HG02571 (cell line): ENCODE measurements at regions not wholly inside any gene's neighbourhood (a gene's known extent, or its start where the extent isn't known, plus 50 kb on each side); places are given as distances from the start of the nearest gene placed in this dataset.
"Not testable (repeated sequence)": the region's sequence is repeated elsewhere in the genome, so short reads cannot be mapped to it uniquely, and the experiment has no call there.

Source experiments
- ATAC-seq: cut with Tn5 transposase; IDR thresholded peaks from one replicate; pipeline ENCODE4 v1.9.1; 2021; ENCODE audit warnings: mild to moderate bottlenecking, moderate library complexity; ENCODE audit not compliant: unreplicated experiment

- no peak for ATAC-seq
Observed at GRCh38 chrX:73963682-73964081, 111.2 kb upstream of the XIST start.

- no peak for ATAC-seq
Observed at GRCh38 chrX:73962948-73963347, 110.4 kb upstream of the XIST start.

- not testable (repeated sequence) for ATAC-seq
Observed at GRCh38 chrX:73961867-73962266, 109.4 kb upstream of the XIST start.

GRCh38 chrX:73944563-73944908 lies 92.0 kb upstream of the XIST start:
- no peak for ATAC-seq

GRCh38 chrX:73943693-73944562 lies 91.4 kb upstream of the XIST start:
- peak; percentile 99 for ATAC-seq

GRCh38 chrX:73940893-73941470 lies 88.5 kb upstream of the XIST start:
- no peak for ATAC-seq

DNA sequence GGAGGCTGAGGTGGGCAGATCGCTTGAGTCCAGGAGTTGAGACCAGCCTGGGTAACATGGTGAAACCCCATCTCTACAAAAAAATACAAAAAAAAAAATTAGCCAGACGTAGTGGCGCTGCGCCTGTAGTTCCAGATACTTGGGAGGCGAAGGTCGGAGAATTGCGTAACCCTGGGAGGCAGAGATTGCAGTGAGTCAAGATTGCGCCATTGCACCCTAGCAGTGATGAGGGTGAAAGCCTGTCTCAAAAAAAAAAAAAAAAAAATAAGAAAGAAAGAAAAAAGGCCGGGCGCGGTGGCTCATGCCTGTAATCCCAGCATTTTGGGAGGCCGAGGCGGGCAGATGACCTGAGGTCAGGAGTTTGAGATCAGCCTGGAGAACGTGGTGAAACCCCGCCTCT lies 85.3 kb upstream of the XIST start:
- not testable (repeated sequence) for ATAC-seq

DNA sequence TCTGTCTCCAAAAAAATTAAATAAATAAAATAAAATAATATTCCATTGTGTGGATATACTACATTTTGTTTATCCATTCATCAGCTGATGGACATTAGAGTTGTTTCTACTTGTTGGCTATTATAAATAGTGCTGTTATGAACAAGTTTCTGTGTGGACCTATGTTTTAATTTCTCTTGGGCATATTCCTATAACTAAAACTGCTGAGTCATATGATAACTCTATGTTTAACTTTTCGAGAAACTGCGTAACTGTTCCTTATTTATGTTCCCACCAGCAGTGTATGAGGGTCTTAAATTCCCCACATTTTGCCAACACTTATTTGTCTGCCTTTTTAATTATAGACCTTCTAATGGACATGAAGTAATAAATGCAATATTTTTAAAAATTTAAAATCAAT lies 80.0 kb upstream of the XIST start:
- ATAC-seq: no peak

DNA sequence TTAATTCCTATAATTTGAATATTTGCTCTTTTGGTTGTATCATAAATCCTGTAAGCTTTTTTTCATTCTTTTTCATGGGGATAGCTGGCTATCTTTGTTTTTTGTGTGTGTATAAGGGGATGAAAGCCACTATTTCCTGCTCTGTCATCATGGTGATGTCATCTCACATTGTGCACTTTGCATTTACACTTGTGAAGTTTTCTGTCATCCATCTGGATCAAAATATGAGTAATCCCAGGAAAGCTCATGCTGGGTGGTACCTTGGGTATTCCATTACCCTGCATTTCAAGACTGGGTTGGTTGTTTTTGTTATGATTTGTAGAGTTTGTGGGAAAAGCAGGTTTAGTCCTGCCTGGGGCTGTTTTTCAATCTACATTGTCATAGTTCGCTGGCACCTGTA lies 77.8 kb upstream of the XIST start:
- ATAC-seq: no peak

- no peak for ATAC-seq
Observed at GRCh38 chrX:73922856-73923455, 70.4 kb upstream of the XIST start.

- no peak for ATAC-seq
Observed at GRCh38 chrX:73916931-73917667, 64.6 kb upstream of the XIST start.

DNA sequence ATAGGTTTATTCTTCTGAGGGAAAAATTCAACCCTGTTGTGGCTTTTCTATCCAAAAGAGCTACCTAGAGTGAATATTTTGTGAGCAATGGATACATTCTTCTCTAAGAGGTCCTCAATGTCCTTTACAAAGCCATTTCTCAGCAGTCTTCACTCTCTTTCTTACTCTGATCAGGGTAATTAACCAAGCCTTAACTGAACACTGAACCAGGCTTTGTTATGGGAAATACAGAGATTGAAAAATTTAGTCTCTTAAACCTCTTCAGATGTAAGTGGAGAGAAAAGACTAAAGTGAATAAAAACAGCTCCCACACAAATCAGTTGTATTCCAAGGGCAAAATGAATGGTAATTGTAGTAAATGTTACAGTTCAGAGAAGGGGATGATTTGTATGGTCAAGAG lies 64.0 kb upstream of the XIST start:
- ATAC-seq: no peak

GRCh38 chrX:73914792-73915191 lies 62.3 kb upstream of the XIST start:
- not testable (repeated sequence) for ATAC-seq

GRCh38 chrX:73913580-73913979 lies 61.1 kb upstream of the XIST start:
- no peak for ATAC-seq

- not testable (repeated sequence) for ATAC-seq
Observed at GRCh38 chrX:73911946-73912345, 59.4 kb upstream of the XIST start.

DNA sequence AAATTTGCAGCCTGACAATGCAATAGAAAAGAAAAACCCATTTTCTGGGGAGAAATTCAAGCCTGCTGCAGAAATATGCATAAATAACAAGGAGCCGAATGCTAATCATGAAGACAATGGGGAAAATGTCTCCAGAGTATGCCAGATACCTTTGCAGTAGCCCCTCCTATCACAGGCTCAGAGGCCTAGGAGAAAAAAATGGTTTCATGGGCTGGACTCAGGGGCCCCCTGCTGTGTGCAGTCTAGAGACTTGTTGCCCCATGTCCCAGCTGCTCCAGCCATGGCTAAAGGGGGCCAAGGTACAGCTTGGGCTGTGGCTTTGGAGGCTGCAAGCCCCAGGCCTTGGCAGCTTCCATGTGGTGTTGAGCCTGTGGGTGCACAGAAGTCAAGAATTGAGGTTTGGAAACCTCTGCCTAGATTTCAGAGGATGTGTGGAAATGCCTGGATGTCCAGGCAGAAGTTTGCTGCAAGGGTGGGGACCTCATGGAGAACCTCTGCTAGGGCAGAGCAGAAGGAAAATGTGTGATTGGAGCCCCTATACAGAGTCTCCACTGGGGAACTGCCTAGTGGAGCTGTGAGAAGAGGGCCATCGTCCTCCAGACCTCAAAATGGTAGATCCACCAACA lies 53.3 kb upstream of the XIST start:
- not testable (repeated sequence) for ATAC-seq

DNA sequence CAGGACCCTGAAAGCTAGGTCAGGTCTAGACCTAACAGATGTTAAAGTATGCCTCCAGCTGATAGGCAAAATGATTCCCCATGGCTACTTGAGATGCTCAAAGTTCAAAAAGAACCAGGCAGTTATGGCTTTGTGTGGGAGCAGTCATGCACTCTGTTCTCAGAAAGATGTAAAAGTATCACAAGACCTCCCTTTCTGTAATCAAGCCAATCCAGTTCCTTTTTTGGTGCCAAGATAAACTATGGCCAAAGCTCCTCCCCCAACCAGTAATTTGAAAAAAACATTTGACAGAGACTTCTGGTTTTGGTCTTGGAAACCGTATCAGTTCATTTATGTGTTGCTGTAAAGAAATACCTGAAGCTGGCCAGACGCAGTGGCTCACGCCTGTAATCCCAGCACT lies 51.4 kb upstream of the XIST start:
- no peak for ATAC-seq
